GM18520 (cell line): ENCODE measurements at regions not wholly inside any gene's neighbourhood (a gene's known extent, or its start where the extent isn't known, plus 50 kb on each side); places are given as distances from the start of the nearest gene placed in this dataset.

ENCODE experiments used
- ATAC-seq: cut with Tn5 transposase; IDR thresholded peaks from one replicate; pipeline ENCODE4 v1.9.1; 2021; ENCODE audit not compliant: unreplicated experiment

DNA sequence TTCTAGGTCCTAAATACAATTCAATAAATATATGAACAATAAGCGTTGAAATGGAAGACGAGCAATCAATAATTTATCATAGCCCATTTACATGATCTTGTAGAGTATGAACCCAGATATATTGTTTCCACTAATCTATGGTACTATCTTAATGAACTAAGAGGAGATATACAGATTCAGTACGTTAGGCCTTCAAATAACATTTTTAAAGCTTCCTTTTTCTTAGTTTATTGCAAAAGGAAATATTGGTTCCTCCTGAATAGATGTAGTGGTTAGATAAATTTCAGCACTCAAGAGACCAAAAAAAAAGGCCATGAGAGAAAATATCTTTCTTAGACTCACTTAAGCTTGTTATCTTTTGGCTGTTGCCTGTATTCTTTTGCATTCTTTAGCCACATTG is 147.5 kb upstream of the PITX2 start:
- ATAC-seq = no peak

DNA sequence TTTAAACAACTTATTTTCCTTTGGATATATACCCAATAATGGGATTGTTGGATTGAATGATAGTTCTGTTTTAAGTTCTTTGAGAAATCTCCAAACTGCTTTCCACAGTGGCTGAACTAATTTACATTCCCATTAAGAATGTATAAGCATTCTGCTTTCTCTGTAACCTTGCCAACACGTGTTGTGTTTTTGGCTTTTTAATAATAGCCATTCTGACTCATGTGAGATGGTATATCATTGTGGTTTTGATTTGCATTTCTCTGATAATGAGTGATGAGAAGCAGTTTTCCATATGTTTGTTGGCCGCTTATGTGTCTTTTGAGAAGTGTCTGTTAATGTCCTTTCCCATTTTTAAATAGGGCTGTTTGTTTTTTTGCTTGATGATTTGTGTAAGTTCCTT is 155.6 kb upstream of the PITX2 start:
- no peak for ATAC-seq

DNA sequence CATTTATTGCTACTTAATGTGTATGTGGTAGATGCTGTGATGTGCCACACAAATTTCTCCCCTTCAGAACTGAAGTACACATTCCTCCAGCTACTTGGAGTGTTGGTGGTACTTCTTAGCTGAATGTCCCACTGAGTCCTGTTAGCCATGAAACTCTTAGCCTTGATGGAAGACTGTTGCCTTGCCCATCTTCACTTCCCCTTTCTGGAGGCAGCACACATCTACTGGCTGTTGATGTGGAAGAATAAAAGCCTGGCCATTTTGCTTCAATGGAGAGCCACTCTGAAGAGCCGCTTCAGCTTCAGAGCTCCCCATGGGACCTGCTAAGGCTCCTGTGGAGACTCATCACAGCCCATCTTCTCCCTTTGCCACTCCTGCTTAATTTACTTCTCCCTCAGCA is 157.7 kb upstream of the PITX2 start:
- no peak for ATAC-seq

GRCh38 chr4:110781944-110782343 is 159.1 kb upstream of the PITX2 start:
- ATAC-seq = no peak

DNA sequence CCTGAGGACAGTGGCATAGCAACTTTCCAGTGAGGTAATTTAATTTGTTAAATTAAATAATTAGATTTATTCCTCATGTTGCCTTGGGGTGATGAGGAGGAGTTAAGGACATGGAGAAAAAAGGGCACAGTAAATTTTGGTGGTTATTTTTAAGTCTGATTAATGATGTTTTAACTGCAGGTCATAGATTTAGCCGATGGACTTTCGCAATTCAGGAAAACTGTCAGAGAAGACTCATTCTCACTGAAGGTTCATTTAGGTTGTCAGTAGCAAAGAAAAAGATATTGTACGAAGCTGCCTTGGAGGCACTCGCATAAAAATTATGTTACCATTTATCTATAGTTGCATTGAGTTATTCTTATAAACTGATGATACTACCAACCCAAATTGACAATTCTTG is 164.2 kb upstream of the PITX2 start:
- ATAC-seq = no peak

DNA sequence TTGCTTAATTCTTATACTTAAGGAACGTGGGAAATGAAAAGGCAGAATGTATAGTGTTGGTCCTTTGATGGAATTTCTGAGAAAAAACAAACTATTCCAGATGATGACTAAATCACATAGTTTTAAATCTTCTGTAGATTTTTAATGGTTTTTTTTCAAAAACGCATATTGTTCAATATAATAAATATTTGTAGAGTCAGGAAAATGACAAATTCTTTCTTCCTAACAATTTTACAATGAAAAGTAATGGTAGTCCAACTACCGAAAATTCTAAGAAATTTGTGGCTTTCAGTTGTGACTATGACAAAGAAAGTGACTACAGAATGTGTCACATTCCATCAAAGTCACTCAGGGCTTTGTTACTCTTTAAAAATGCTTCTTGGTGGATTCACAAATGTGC is 164.8 kb upstream of the PITX2 start:
- no peak for ATAC-seq

- no peak for ATAC-seq
Measured at GRCh38 chr4:110788302-110788701, 165.4 kb upstream of the PITX2 start.

DNA sequence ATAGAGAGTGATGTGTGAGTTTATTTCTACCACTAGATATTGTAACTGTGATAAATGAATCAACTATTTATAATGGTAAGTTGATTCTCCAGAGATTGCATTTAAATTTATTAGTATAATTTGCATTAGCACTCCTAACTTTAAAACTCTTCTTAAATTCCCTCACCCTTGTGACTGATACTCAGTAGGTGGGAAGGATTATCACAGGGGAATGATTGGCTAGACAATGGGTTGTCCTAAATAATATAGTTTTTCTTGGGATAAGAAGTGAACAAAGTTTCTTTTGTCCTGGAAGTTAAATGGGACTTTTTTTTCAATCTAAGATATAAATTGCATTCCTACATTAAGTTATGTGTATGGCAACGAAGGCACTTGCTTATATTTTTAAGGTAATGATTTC is 169.2 kb upstream of the PITX2 start:
- ATAC-seq = no peak

GRCh38 chr4:110793381-110793801 is 170.5 kb upstream of the PITX2 start:
- no peak for ATAC-seq

- no peak for ATAC-seq
Measured at GRCh38 chr4:110793890-110794554, 171.1 kb upstream of the PITX2 start.

- ATAC-seq = no peak
Measured at GRCh38 chr4:110795971-110796370, 173.1 kb upstream of the PITX2 start.

GRCh38 chr4:110797486-110797885 is 174.6 kb upstream of the PITX2 start:
- no peak for ATAC-seq

DNA sequence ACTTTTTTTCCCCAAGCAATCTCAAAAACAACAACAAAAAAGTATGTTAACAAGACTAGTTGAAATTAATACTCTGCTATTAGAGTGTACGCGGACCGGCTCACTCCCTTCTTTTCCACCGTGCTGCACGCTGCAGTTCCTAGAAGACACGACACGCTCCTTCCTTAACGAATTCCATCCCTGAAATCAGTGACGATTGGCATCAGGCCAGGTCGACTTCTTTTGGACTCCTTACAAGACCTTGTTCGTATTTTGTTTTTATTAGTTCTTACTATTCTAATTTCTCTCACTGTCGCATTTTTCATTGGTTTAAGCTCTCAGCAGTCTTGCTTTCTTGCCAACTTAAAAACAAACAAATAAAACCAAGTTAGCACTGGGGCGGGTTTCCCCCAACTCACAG is 175.8 kb upstream of the PITX2 start:
- ATAC-seq = no peak

- ATAC-seq = no peak
Measured at GRCh38 chr4:110799211-110799610, 176.3 kb upstream of the PITX2 start.

DNA sequence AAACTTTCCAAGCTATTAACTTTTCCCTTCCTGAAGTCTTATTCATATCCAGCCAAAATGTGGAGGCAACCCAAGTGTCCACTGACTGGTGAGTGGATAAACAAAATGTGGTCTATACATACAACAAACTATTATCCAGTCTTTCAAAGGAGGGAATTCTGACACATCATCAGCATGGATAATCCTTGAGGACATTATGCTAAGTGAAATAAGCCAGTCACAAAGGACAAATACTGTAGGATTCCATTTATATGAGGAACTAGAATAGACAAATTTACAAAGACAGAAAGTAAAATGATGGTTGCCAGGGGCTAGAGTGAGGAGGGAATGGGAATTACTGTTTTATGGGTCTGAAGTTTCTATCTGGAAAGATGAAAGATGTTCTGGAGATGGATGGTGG is 178.7 kb upstream of the PITX2 start:
- no peak for ATAC-seq

DNA sequence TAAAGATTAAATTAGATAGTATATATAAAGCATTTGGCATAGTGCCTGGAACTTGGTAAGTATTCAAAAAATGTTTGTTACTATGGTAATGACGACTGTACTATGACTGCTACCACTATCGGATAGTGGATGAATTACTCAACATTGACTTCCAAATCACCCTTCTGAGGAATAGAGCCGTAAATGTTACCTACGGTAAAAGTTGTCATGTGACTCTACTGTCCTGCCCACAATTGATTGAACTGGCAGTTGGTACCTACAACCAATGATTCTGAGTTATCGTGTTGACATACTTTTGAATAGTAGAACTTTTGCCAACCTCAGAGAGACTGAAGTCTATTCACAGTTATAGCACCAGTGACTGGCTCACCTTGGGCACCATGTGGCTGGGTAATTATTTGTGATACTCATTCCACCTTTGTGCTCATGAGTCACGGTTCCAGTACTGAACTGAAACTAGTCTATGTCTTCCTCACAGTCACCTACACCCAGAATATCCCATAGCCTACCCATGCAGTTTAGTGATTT is 185.5 kb upstream of the PITX2 start:
- peak; percentile 68 for ATAC-seq

DNA sequence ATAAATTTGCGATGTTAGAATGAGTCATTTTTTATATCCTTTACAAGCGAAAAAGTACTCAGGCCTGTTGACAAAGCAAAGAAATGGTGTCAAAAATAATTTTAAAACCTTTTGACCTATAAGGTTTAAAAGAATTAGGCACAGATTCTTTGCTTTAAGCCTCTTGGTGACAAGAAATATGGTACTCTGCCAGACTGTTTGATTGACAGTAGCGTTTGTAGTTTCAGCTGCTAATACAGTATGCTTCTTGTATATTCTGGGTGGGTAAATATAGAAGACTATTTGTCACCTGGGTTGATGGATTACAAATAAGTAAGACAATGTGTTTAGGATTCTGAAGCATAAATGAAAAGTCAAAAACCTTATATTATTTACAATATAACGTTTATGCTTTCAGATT is 193.1 kb upstream of the PITX2 start:
- ATAC-seq = no peak

DNA sequence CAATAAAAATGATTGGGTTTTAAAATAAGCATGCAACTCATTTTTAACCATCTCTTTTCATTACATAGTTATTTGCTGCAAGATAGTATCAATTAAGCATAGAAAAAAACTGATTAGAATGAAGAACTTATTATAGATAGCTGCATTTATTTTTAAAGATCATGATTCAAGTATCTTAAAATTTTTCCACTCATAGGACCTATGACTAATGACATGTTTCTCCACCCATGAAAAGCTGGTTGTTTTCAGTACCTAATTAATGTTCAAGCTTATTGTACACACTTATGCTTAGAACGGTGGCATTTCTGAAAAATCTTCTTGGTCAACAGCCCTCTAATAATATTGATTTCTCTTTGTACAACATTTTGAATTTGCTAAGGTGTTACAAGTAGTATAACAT is 193.5 kb upstream of the PITX2 start:
- ATAC-seq = no peak

DNA sequence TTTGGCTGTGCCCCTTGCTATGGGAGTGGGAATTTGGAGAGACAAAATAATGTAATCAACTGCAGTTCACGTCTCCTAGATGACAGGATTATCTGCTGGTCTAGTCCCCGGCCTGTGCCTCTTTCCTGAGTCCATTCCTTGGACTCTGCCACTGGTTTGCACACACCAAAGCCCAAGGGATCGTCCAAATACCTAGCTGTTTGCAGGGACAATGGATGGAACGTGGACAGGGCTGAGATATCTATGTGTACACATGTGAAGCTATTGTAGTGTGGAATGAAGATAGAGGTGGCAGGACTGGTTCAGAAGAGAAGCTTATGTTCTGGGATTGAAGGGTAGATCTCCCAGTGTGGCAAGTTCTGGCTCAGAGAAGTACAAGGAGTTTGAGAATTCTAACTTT is 198.3 kb upstream of the PITX2 start:
- ATAC-seq = no peak

DNA sequence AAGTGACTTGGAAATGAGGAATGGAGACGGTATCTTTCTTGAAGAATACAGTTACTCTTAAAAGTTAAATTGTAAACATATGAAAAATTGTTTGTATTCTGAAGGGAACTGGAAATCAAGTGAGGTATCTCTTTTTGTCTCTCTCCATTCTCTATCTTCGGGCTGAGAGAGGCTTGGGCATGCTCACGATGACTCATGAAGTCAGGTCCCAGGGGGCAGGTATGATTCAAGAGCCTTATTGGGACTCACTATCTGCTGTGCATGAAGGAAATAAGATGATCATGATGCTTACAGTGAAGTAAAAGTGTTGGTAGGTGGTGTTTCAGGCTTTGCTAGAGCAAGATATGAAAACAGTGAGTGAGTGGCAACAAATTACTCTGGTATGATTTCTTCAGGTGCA is 200.4 kb upstream of the PITX2 start:
- ATAC-seq = no peak

DNA sequence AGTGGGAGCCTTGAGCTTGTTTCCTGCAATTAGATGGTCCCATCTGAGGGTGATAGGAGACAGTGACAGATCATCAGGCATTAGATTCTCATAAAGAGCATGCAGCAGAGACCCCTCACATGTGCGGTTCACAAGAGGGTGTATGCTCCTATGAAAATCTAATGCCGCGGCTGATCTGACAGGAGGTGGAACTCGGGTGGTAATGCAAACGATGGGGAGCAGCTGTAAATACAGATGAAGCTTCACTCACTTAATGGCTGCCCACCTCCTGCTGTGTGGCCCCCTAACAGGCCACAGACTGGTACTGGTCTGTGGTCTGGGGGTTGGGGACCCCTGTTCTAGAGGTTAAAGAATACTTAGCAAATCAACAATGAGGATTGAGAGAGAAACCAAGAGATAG is 201.5 kb upstream of the PITX2 start:
- ATAC-seq = no peak

DNA sequence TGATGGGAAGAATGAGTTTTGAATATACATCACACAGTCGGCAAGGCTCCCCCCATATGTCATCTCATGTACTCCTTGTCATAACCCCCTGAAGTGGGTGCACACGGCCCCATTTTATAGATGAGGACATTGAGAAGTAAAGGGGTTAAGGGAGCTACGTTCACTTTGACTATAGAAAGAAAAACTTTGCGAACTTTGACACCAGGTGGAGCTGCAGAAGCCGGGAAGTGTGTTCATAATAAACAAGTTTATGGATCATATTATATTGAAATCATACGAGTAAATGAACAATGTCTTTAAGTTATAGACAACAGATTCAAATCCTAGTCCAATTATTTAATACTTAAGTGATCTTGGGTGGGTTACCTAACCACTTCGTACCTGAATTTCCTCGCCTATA is 203.8 kb upstream of the PITX2 start:
- no peak for ATAC-seq

- no peak for ATAC-seq
Measured at GRCh38 chr4:110830461-110830860, 207.6 kb upstream of the PITX2 start.
